HG03521 (cell line): ENCODE measurements at regions not wholly inside any gene's neighbourhood (a gene's known extent, or its start where the extent isn't known, plus 50 kb on each side); places are given as distances from the start of the nearest gene placed in this dataset.
A peak's percentile ranks its signal among the peaks of the same experiment; 100 is the strongest.

Source experiments
- ATAC-seq: cut with Tn5 transposase; IDR thresholded peaks from one replicate; pipeline ENCODE4 v1.9.1; 2021; ENCODE audit warnings: mild to moderate bottlenecking, moderate library complexity; ENCODE audit not compliant: unreplicated experiment

- no peak for ATAC-seq
These were observed 211.2 kb downstream of the DTHD1 start for GRCh38 chr4:36492590-36492989.

- ATAC-seq, result no peak
These were observed 211.8 kb downstream of the DTHD1 start for GRCh38 chr4:36493251-36493650.

DNA sequence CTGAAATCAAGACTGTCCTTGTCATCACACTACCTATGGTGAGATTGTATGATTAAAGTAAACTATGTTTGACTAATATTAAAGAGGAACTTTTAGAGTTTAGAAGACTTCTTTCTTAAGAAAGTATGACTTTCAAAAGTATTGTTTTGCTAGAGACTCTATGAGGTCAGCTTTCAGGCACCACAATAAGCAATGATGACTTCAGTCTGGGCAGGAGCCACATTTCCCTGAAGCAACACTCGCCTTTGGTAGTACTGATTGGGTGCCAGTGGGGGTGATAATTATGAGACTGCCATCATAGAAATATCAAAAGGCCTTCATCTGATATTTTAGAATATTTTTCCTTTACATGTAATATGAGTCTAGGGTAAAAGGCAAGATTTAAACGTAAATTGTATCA lies 212.6 kb downstream of the DTHD1 start:
- ATAC-seq, result no peak

DNA sequence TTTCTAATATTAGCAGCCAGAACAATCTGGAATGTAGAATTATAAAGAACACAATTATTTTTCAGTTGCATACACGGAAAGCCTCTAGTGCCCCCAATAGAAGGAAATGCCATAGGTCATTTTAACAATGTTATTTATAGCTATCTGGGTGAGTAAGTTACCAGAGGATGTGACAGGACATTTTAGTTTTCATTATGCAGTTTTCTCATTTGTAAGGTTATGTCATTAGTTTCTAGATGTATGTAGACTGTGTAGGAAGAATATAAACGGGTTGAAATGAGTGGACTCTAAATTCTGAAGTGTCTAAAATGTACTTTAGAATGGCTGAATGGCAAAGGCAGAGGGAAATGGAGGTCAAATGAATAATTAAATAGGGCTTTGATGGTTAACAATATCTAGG lies 213.3 kb downstream of the DTHD1 start:
- ATAC-seq, result no peak

- no peak for ATAC-seq
These were observed 220.9 kb downstream of the DTHD1 start for GRCh38 chr4:36502350-36502749.

DNA sequence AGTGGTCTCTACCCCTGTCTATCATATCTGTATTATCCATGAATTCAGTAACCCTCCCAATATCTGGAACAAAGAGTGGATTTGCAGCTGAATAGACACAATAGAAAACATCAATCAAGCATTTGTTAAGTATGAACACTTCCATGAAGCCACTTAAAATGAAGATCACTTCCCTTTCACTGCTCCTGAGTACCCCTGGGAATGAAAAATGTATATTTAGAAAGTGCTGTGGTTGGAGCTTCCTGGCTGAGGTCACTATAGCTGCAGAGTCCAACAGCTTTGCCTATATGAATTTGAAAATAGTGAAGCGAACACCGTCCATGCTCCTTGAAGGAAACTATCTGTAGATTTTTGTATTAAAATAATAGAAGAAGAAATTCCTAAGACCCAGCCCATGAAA lies 227.0 kb downstream of the DTHD1 start:
- no peak for ATAC-seq

- ATAC-seq, result no peak
These were observed 228.4 kb downstream of the DTHD1 start for GRCh38 chr4:36509845-36510244.

DNA sequence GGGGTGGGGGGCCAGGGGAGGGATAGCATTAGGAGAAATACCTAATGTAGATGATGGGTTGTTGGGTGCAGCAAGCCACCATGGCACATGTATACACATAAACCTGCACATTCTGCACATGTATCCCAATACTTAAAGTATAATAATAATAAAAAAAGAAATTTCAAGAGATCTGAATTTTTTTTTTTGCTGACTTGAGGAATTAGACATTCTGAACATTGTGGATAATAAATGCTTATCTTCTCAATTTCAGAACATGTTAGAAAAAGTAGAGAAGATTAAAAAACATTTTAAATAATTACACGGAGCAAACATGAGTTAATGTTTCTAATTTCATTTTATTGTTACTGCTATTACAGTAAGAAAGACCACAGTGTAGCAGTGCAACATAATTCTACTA lies 230.4 kb downstream of the DTHD1 start:
- no peak for ATAC-seq

DNA sequence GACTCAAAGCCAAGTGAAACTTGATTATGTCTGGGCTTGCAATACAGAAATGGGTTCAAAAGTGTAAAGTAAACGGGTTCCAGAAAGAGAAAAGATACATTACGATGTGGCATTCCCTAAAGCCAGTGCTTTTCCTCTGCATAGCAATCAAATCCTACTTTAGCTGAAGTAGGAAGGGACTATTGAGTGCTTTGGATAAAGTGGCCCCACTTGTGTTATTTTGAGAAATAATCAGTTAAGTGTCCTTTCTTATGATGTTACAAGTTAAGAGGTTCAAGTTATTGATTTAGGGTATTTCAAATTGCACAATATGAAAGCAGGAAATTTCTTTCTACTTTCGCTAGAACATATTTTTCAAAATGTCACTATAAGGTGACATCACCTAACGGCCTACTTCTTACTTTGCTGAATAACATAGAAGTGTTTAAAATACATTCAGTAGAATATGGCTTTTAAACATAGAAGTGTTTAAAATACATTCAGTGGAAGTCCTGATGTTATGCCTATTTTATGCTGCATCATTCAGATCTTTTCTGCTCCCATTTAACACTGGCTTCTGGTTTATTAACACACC lies 235.2 kb downstream of the DTHD1 start:
- no peak for ATAC-seq

DNA sequence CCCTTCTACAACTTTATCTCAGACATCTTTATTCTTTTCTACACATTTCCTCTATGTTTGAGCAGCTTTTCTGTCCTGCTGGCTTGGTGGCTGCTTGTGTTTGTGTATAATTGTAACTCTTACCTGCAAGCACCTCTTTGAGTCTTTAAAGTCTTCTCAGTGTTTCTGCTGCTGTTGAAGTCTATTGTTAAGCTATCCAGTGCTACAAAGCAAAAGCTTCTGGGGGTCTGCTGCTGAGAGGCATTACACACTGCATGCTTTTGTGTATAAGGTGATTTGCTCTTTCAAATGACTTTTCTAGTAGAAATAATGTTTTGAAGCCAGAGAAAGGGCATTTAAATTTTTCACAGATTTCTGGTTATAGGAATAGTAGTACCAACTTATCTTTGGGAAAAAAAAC lies 241.8 kb downstream of the DTHD1 start:
- no peak for ATAC-seq

DNA sequence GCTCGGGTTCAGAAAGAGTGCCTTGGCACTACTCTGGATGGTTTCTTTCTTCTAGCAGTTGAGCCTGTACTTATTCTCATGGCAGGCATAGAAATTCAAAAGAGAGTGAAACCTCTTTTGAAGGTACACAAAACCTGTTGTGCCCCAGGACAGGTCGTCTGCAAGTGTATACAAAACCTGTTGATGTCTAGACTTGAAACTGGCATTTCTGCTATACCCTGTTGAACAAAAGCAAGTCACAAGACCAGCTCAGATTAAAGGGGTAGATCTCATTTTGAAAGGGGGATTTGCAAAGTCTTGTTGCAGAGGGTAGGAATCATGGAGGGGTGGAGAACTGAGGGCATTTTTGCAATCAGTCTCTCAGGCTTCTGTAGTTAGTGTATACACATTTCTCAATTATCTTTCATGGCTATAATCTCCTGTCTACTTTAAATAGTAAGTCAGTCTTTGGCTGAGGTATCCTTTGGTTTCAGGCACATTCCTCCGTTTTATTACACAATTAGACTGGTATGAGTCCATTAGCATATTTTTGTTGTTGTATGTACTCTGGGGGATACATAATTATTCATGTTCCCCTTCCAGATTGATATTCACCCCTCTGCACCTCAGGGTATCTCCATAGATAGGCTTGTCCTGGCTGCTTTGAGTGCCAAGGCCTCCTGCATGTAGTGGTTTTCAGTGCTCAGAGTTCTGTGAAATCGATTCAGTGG lies 251.4 kb downstream of the DTHD1 start:
- ATAC-seq, result no peak

GRCh38 chr4:36533944-36534343 lies 252.5 kb downstream of the DTHD1 start:
- ATAC-seq, result no peak

- no peak for ATAC-seq
These were observed 266.0 kb downstream of the DTHD1 start for GRCh38 chr4:36547383-36547782.

- ATAC-seq, result no peak
These were observed 267.8 kb downstream of the DTHD1 start for GRCh38 chr4:36549252-36549651.

- ATAC-seq, result no peak
These were observed 268.6 kb downstream of the DTHD1 start for GRCh38 chr4:36549992-36550391.

GRCh38 chr4:36551697-36552214 lies 270.3 kb downstream of the DTHD1 start:
- peak; percentile 83 for ATAC-seq

DNA sequence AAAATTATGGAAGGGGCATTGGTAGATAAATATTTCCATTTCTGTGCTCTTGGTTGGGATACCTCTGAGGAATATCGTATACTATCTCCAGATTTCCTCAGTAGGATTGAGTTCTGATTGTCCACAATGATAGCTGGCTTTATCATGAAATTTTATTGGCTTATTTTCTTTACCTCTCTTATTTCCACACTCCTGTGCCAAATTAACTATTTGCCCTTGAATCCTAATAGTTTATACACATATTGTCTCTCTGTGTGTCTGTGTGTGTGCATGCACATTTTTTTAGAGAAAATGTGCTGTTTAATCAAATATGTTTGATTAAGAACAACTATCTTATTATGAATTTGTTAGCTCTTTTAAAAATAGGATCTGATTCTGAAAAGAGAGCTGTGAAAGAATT lies 271.6 kb downstream of the DTHD1 start:
- ATAC-seq, result no peak

- ATAC-seq, result no peak
These were observed 272.0 kb downstream of the DTHD1 start for GRCh38 chr4:36553453-36553852.

DNA sequence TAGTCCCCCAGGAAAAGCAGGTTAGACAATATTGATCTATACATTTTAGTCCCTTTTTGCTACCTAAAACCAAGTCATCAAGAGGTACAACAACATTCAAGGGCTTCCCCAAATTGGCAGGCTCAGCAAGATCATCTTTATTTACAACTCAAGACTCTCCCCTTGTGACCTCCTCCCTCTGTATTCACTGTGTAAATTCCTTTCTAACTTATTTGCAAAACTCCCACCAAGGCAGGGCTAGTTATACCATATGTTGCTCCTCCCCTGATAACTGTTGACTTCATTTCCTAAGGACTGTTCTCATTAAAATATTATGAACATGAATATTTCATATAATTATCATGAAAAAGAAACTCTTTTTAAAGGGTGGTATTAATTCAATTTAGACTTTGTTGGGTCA lies 275.6 kb downstream of the DTHD1 start:
- no peak for ATAC-seq

DNA sequence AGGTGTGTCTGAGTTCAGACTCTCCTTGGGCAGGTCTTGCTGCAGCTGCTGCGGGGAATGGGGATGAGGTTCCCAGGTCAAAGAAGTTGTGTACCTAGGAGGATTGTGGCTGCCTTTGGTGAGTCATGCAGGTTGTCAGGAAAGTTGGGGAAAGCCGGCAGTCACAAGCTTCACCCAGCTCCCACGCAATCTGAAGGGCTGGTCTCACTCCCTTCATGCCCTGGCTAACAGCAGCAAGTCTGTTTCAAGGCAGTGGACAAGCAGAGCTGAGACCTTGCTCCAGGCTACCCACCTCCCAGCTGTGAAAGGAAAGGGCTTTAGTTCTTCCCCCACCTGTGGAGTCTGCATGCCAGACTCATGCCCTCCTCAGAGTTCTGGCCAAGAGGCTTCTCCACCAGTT lies 287.2 kb downstream of the DTHD1 start:
- ATAC-seq, result no peak

DNA sequence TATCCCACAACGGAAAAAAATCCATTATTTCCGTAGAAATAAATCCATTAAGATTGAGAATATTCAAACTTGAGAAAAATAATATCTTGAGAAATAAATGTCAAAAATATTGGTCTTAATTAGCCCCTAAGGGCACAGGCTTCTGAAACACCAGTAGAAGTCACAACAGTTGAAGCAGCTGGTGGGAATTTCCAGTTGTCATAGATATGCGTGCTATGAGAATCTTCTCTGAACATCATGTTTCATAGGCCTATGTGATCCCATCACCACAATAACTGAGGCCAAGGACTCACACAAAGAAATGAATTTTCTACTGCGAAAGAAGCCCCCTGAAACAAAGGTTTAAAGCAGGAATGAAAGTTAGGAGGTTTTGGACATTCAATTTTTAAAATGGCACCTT lies 292.0 kb downstream of the DTHD1 start:
- ATAC-seq, result no peak

DNA sequence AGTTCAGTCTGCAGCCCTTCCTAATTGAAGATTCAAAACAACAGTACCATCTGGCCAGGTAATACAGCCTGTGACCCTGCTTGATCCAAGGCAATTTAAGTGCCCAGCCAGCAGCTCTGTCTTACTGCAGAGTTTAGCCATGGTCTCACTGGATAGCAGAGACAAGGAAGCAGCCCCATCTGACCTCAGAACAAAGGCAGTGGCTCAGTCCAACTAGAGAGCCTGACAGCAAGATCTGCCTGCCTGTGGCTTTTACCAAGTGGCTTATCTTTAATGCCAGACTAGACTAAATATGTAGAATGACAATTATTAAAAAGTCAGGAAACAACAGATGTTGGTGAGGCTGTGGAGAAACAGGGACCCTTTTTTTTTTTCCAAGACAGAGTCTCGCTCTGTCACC lies 293.4 kb downstream of the DTHD1 start:
- no peak for ATAC-seq

- ATAC-seq, result no peak
These were observed 300.8 kb downstream of the DTHD1 start for GRCh38 chr4:36582198-36582597.
